Transverse colon (tissue), 3 donors: ENCODE measurements at regions not wholly inside any gene's neighbourhood (a gene's known extent, or its start where the extent isn't known, plus 50 kb on each side); places are given as distances from the start of the nearest gene placed in this dataset.

Experiments used
- EP300 ChIP-seq: sonication (generic); formaldehyde crosslinking; IDR thresholded peaks from one replicate; pipeline ENCODE4 v1.6.1; 2017; ENCODE audit warnings: antibody characterized with exemption, low read depth
- TF ChIP-seq, protein P1 (sequence below), 5 experiments: fragments of 200-600 bp in 3 of 5; fragments of 450-650 bp in 2 of 5; sonication (generic) in 3 of 5; IDR thresholded peaks; 1 replicate in 2 of 5; 2 replicates in 3 of 5; pipeline ENCODE4 v1.5.1; 2016 to 2017; ENCODE audit warnings: antibody characterized with exemption in 5 of 5, inconsistent platforms in 3 of 5, mild to moderate bottlenecking in 2 of 5, moderate library complexity in 1 of 5

DNA sequence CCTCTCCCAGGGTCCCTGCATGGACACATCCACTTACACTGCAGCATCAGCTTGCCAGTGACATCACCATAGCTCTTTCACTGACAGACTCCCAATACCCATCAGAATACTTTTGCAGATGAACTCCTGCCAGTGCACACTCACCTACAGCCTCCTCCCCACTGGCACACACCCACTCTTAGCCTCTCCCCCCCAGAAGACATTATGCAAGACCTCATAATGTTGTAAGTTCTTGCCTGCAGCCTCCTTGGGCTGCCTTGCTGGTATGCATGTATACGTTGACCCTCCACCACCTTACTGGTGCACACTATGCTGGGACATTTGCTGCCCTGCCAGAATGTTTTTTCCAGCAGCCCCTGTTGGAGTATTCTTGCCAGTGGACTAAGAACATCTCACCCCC is 324.2 kb downstream of the AEBP2 start:
- TF ChIP-seq, protein P1, sequence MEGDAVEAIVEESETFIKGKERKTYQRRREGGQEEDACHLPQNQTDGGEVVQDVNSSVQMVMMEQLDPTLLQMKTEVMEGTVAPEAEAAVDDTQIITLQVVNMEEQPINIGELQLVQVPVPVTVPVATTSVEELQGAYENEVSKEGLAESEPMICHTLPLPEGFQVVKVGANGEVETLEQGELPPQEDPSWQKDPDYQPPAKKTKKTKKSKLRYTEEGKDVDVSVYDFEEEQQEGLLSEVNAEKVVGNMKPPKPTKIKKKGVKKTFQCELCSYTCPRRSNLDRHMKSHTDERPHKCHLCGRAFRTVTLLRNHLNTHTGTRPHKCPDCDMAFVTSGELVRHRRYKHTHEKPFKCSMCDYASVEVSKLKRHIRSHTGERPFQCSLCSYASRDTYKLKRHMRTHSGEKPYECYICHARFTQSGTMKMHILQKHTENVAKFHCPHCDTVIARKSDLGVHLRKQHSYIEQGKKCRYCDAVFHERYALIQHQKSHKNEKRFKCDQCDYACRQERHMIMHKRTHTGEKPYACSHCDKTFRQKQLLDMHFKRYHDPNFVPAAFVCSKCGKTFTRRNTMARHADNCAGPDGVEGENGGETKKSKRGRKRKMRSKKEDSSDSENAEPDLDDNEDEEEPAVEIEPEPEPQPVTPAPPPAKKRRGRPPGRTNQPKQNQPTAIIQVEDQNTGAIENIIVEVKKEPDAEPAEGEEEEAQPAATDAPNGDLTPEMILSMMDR (IDR thresholded peaks at IDR 0.05), result no peak
- TF ChIP-seq EP300, result no peak
